ENCODE measurements at regions not wholly inside any gene's neighbourhood (a gene's known extent, or its start where the extent isn't known, plus 50 kb on each side); places are given as distances from the start of the nearest gene placed in this dataset.

- intact Hi-C loops (cut with DNase I) = no loop called here
- Histone ChIP-seq H3K27me3 (ENCODE audit: control insufficient read depth in 1 of 2, insufficient read depth in 2 of 2, low read length in 1 of 2) (no peaks in the 10 kb centered on the region), H3K9me3 (ENCODE audit: control insufficient read depth, low read length) (peaks cover 5% of the 10 kb centered on the region), H3K36me3 (ENCODE audit: control insufficient read depth in 1 of 2, insufficient read depth in 2 of 2, low read length in 1 of 2) (no peaks in the 10 kb centered on the region), H3K4me3 (ENCODE audit: low read length in 2 of 2) (no peak overlapping the region), H3K27ac (ENCODE audit: low read depth in 1 of 2, low read length in 2 of 2) (no peak overlapping the region), H3K4me1 (ENCODE audit: control insufficient read depth in 1 of 2, insufficient read depth in 2 of 2, low read length in 2 of 2) (no peaks in the 10 kb centered on the region)
- 52 to 57% methylated on average over 3 of the region's 3 CpGs for WGBS, 2 donors
- DNase-seq (no peak), ATAC-seq (ENCODE audit: low FRiP score) (no peak)
Measured at GRCh38 chr9:120186276-120186675, 393.7 kb downstream of the CDK5RAP2 start.

GRCh38 chr9:120184266-120184665 lies 395.7 kb downstream of the CDK5RAP2 start:
- intact Hi-C loops (cut with DNase I) = no loop called here
- 59 to 60% methylated on average over 3 of the region's 3 CpGs for WGBS, 2 donors
- H3K36me3 ChIP-seq (ENCODE audit: control insufficient read depth in 1 of 2, insufficient read depth in 2 of 2, low read length in 1 of 2) = no peaks in the 10 kb centered on the region

GRCh38 chr9:120183615-120184014 lies 396.4 kb downstream of the CDK5RAP2 start:
- intact Hi-C loops (cut with DNase I) = no loop called here
- Histone ChIP-seq H3K27me3 (ENCODE audit: control insufficient read depth in 1 of 2, insufficient read depth in 2 of 2, low read length in 1 of 2) (no peaks in the 10 kb centered on the region), H3K4me3 (ENCODE audit: low read length in 2 of 2) (no peak overlapping the region), H3K27ac (ENCODE audit: low read depth in 1 of 2, low read length in 2 of 2) (no peak overlapping the region), H3K9me3 (ENCODE audit: control insufficient read depth, low read length) (peaks cover 5% of the 10 kb centered on the region), H3K36me3 (ENCODE audit: control insufficient read depth in 1 of 2, insufficient read depth in 2 of 2, low read length in 1 of 2) (no peaks in the 10 kb centered on the region), H3K4me1 (ENCODE audit: control insufficient read depth in 1 of 2, insufficient read depth in 2 of 2, low read length in 2 of 2) (no peaks in the 10 kb centered on the region)
- 61 to 66% methylated on average over 3 of the region's 3 CpGs for WGBS, 2 donors
- ATAC-seq (ENCODE audit: low FRiP score) = no peak
- DNase-seq = no peak

More at GRCh38 chr9:120184266-120184665, 395.7 kb downstream of the CDK5RAP2 start:
- no peak overlapping the region for H3K27ac ChIP-seq (ENCODE audit: low read depth in 1 of 2, low read length in 2 of 2)
- H3K27me3 ChIP-seq (ENCODE audit: control insufficient read depth in 1 of 2, insufficient read depth in 2 of 2, low read length in 1 of 2) = no peaks in the 10 kb centered on the region
- DNase-seq (no peak), ATAC-seq (ENCODE audit: low FRiP score) (no peak)
- peaks cover 5% of the 10 kb centered on the region for H3K9me3 ChIP-seq (ENCODE audit: control insufficient read depth, low read length)
- H3K4me3 ChIP-seq (ENCODE audit: low read length in 2 of 2) = no peak overlapping the region
- H3K4me1 ChIP-seq (ENCODE audit: control insufficient read depth in 1 of 2, insufficient read depth in 2 of 2, low read length in 2 of 2) = no peaks in the 10 kb centered on the region

- no peak for DNase-seq
- H3K4me1 ChIP-seq (ENCODE audit: control insufficient read depth in 1 of 2, insufficient read depth in 2 of 2, low read length in 2 of 2) = no peaks in the 10 kb centered on the region
- 65 to 83% methylated on average over 1 of the region's 1 CpG for WGBS, 2 donors
Measured at GRCh38 chr9:120182011-120182410, 398.0 kb downstream of the CDK5RAP2 start.

GRCh38 chr9:120177121-120177520 lies 402.8 kb downstream of the CDK5RAP2 start:
- 74 to 84% methylated on average over 1 of the region's 1 CpG for WGBS, 2 donors
- no peak overlapping the region for H3K4me3 ChIP-seq (ENCODE audit: low read length in 2 of 2)
- H3K27me3 ChIP-seq (ENCODE audit: control insufficient read depth in 1 of 2, insufficient read depth in 2 of 2, low read length in 1 of 2) = no peaks in the 10 kb centered on the region
- intact Hi-C loops (cut with DNase I) = no loop called here
- H3K36me3 ChIP-seq (ENCODE audit: control insufficient read depth in 1 of 2, insufficient read depth in 2 of 2, low read length in 1 of 2) = no peaks in the 10 kb centered on the region
- ATAC-seq (ENCODE audit: low FRiP score) (no peak), DNase-seq (no peak)
- no peaks in the 10 kb centered on the region for H3K9me3 ChIP-seq (ENCODE audit: control insufficient read depth, low read length)
- no peak overlapping the region for H3K27ac ChIP-seq (ENCODE audit: low read depth in 1 of 2, low read length in 2 of 2)
- no peaks in the 10 kb centered on the region for H3K4me1 ChIP-seq (ENCODE audit: control insufficient read depth in 1 of 2, insufficient read depth in 2 of 2, low read length in 2 of 2)

More at GRCh38 chr9:120182011-120182410, 398.0 kb downstream of the CDK5RAP2 start:
- H3K27me3 ChIP-seq (ENCODE audit: control insufficient read depth in 1 of 2, insufficient read depth in 2 of 2, low read length in 1 of 2) = no peaks in the 10 kb centered on the region
- no peak for ATAC-seq (ENCODE audit: low FRiP score)
- H3K4me3 ChIP-seq (ENCODE audit: low read length in 2 of 2) = no peak overlapping the region
- no peaks in the 10 kb centered on the region for H3K36me3 ChIP-seq (ENCODE audit: control insufficient read depth in 1 of 2, insufficient read depth in 2 of 2, low read length in 1 of 2)
- intact Hi-C loops (cut with DNase I) = no loop called here
- peaks cover 5% of the 10 kb centered on the region for H3K9me3 ChIP-seq (ENCODE audit: control insufficient read depth, low read length)
- no peak overlapping the region for H3K27ac ChIP-seq (ENCODE audit: low read depth in 1 of 2, low read length in 2 of 2)

GRCh38 chr9:120175031-120175430 lies 404.9 kb downstream of the CDK5RAP2 start:
- H3K4me1 ChIP-seq (ENCODE audit: control insufficient read depth in 1 of 2, insufficient read depth in 2 of 2, low read length in 2 of 2) = no peaks in the 10 kb centered on the region
- H3K27ac ChIP-seq (ENCODE audit: low read depth in 1 of 2, low read length in 2 of 2) = no peak overlapping the region
- ATAC-seq (ENCODE audit: low FRiP score) (no peak), DNase-seq (no peak)
- intact Hi-C loops (cut with DNase I) = no loop called here
- H3K9me3 ChIP-seq (ENCODE audit: control insufficient read depth, low read length) = no peaks in the 10 kb centered on the region
- H3K27me3 ChIP-seq (ENCODE audit: control insufficient read depth in 1 of 2, insufficient read depth in 2 of 2, low read length in 1 of 2) = no peaks in the 10 kb centered on the region
- H3K4me3 ChIP-seq (ENCODE audit: low read length in 2 of 2) = no peak overlapping the region
- 74 to 77% methylated on average over 2 of the region's 2 CpGs for WGBS, 2 donors
- H3K36me3 ChIP-seq (ENCODE audit: control insufficient read depth in 1 of 2, insufficient read depth in 2 of 2, low read length in 1 of 2) = no peaks in the 10 kb centered on the region

- Histone ChIP-seq H3K9me3 (ENCODE audit: control insufficient read depth, low read length) (peaks cover 2% of the 10 kb centered on the region), H3K4me1 (ENCODE audit: control insufficient read depth in 1 of 2, insufficient read depth in 2 of 2, low read length in 2 of 2) (no peaks in the 10 kb centered on the region), H3K4me3 (ENCODE audit: low read length in 2 of 2) (no peak overlapping the region), H3K27ac (ENCODE audit: low read depth in 1 of 2, low read length in 2 of 2) (no peak overlapping the region), H3K27me3 (ENCODE audit: control insufficient read depth in 1 of 2, insufficient read depth in 2 of 2, low read length in 1 of 2) (no peaks in the 10 kb centered on the region), H3K36me3 (ENCODE audit: control insufficient read depth in 1 of 2, insufficient read depth in 2 of 2, low read length in 1 of 2) (peaks cover 0 to 2% of the 10 kb centered on the region in 2 donors)
- WGBS, 2 donors = 80 to 81% methylated on average over 7 of the region's 7 CpGs
- intact Hi-C loops (cut with DNase I) = no loop called here
- ATAC-seq (ENCODE audit: low FRiP score) = no peak
- DNase-seq = no peak
Measured at GRCh38 chr9:120161776-120162175, 418.2 kb downstream of the CDK5RAP2 start.

GRCh38 chr9:120158221-120158620 lies 421.7 kb downstream of the CDK5RAP2 start:
- 84 to 85% methylated on average over 1 of the region's 1 CpG for WGBS, 2 donors
- Histone ChIP-seq H3K36me3 (ENCODE audit: control insufficient read depth in 1 of 2, insufficient read depth in 2 of 2, low read length in 1 of 2) (peaks cover 0 to 2% of the 10 kb centered on the region in 2 donors), H3K4me1 (ENCODE audit: control insufficient read depth in 1 of 2, insufficient read depth in 2 of 2, low read length in 2 of 2) (no peaks in the 10 kb centered on the region), H3K27ac (ENCODE audit: low read depth in 1 of 2, low read length in 2 of 2) (no peak overlapping the region), H3K9me3 (ENCODE audit: control insufficient read depth, low read length) (peaks cover 5% of the 10 kb centered on the region), H3K4me3 (ENCODE audit: low read length in 2 of 2) (no peak overlapping the region), H3K27me3 (ENCODE audit: control insufficient read depth in 1 of 2, insufficient read depth in 2 of 2, low read length in 1 of 2) (no peaks in the 10 kb centered on the region)
- DNase-seq = no peak
- intact Hi-C loops (cut with DNase I) = no loop called here
- no peak for ATAC-seq (ENCODE audit: low FRiP score)

- H3K36me3 ChIP-seq (ENCODE audit: control insufficient read depth in 1 of 2, insufficient read depth in 2 of 2, low read length in 1 of 2) = peaks cover 0 to 2% of the 10 kb centered on the region in 2 donors
- WGBS, 2 donors = 76 to 78% methylated on average over 8 of the region's 8 CpGs
- H3K27me3 ChIP-seq (ENCODE audit: control insufficient read depth in 1 of 2, insufficient read depth in 2 of 2, low read length in 1 of 2) = no peaks in the 10 kb centered on the region
- no peak overlapping the region for H3K4me3 ChIP-seq (ENCODE audit: low read length in 2 of 2)
- no peaks in the 10 kb centered on the region for H3K4me1 ChIP-seq (ENCODE audit: control insufficient read depth in 1 of 2, insufficient read depth in 2 of 2, low read length in 2 of 2)
- intact Hi-C loops (cut with DNase I) = no loop called here
- no peak for ATAC-seq (ENCODE audit: low FRiP score)
- H3K27ac ChIP-seq (ENCODE audit: low read depth in 1 of 2, low read length in 2 of 2) = no peak overlapping the region
- DNase-seq = no peak
- H3K9me3 ChIP-seq (ENCODE audit: control insufficient read depth, low read length) = peaks cover 5% of the 10 kb centered on the region
Measured at GRCh38 chr9:120156376-120156775, 423.6 kb downstream of the CDK5RAP2 start.
